ENCODE measurements at regions not wholly inside any gene's neighbourhood (a gene's known extent, or its start where the extent isn't known, plus 50 kb on each side); places are given as distances from the start of the nearest gene placed in this dataset.

DNA sequence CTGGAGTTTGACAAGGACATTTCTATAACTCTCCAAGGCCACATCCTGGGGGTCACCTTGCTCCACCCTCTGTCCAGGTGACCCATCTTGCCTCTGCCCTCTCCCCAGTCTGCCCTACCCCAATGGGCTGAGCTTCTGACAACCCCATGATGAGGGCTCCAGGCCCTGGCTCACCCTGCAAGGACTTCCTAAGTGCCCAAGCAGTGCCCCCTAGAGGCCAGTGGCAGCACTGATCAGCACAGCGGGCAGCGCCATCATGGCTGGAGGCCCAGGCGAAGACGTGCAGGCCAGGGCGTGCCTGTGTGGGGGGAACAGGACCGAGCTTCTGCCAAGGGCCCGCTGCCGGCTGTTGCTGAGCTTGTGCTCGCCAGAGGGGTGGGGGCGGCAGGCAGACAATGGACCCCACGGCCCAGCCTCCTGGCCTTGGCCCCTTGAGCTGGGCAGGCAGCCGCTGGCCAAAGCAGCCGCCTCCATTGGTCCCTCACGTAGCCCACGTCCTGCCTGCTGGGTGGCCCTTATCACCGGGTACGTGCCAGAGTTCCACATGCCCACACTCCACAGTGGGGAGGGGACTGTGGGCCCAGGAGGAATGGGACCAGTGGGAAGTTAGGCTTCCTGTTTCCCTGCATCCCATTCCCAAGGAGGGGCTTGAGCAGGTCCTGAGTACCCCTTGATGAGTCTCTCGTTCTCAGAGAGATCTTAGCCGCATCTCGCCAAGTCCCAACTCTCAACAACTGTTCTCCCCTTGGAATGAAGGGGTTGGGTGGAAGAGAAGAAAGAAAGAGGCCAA lies 64.3 kb downstream of the MRPL14 start (continued):
- TF ChIP-seq, protein P1, sequence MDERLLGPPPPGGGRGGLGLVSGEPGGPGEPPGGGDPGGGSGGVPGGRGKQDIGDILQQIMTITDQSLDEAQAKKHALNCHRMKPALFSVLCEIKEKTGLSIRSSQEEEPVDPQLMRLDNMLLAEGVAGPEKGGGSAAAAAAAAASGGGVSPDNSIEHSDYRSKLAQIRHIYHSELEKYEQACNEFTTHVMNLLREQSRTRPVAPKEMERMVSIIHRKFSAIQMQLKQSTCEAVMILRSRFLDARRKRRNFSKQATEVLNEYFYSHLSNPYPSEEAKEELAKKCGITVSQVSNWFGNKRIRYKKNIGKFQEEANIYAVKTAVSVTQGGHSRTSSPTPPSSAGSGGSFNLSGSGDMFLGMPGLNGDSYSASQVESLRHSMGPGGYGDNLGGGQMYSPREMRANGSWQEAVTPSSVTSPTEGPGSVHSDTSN (CRISPR knock-in tag; IDR thresholded peaks at IDR 0.05), result no peak
- TF ChIP-seq ZNF788 (CRISPR knock-in tag; IDR thresholded peaks at IDR 0.05; ENCODE audit: borderline replicate concordance), result no peak; the same call in 1 of the 2 replicates
- TF ChIP-seq ZFP82 (CRISPR knock-in tag; IDR thresholded peaks at IDR 0.05; ENCODE audit: borderline replicate concordance), result peak; percentile 41; the same call in 1 of the 2 replicates
- no peak for TF ChIP-seq NFE2 (CRISPR knock-in tag; IDR thresholded peaks at IDR 0.05)
- TF ChIP-seq, protein P2, sequence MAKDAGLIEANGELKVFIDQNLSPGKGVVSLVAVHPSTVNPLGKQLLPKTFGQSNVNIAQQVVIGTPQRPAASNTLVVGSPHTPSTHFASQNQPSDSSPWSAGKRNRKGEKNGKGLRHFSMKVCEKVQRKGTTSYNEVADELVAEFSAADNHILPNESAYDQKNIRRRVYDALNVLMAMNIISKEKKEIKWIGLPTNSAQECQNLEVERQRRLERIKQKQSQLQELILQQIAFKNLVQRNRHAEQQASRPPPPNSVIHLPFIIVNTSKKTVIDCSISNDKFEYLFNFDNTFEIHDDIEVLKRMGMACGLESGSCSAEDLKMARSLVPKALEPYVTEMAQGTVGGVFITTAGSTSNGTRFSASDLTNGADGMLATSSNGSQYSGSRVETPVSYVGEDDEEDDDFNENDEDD (CRISPR knock-in tag; IDR thresholded peaks at IDR 0.05; ENCODE audit: borderline replicate concordance), result peak; percentile 19; the same call in 1 of the 2 replicates
- no peak for TF ChIP-seq KLF6 (CRISPR knock-in tag; IDR thresholded peaks at IDR 0.05)
- no peak for TF ChIP-seq ZMYM2 (CRISPR knock-in tag; IDR thresholded peaks at IDR 0.05)
- TF ChIP-seq ZNF670 (CRISPR knock-in tag; IDR thresholded peaks at IDR 0.05; ENCODE audit: borderline replicate concordance), result peak; percentile 77; the same call in 1 of the 2 replicates
- 0 out of 2 replicates have a peak, but pooled peaks have one; percentile 58 for TF ChIP-seq ZNF616 (CRISPR knock-in tag; IDR thresholded peaks at IDR 0.05; ENCODE audit: low read depth)
- no peak for TF ChIP-seq TOE1 (CRISPR knock-in tag; IDR thresholded peaks at IDR 0.05)
- TF ChIP-seq, protein P3, sequence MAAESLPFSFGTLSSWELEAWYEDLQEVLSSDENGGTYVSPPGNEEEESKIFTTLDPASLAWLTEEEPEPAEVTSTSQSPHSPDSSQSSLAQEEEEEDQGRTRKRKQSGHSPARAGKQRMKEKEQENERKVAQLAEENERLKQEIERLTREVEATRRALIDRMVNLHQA (CRISPR knock-in tag; IDR thresholded peaks at IDR 0.05), result no peak
- no peak for TF ChIP-seq ZNF354B (CRISPR knock-in tag; IDR thresholded peaks at IDR 0.05)
- TF ChIP-seq RFX1 (IDR thresholded peaks at IDR 0.05), result no peak
- TF ChIP-seq AGO2 (optimal IDR thresholded peaks at IDR 0.05; ENCODE audit: low read depth, low read length), result no peak
- no peak for TF ChIP-seq MIER3 (CRISPR knock-in tag; IDR thresholded peaks at IDR 0.05; ENCODE audit: borderline replicate concordance)
- TF ChIP-seq, protein P4, sequence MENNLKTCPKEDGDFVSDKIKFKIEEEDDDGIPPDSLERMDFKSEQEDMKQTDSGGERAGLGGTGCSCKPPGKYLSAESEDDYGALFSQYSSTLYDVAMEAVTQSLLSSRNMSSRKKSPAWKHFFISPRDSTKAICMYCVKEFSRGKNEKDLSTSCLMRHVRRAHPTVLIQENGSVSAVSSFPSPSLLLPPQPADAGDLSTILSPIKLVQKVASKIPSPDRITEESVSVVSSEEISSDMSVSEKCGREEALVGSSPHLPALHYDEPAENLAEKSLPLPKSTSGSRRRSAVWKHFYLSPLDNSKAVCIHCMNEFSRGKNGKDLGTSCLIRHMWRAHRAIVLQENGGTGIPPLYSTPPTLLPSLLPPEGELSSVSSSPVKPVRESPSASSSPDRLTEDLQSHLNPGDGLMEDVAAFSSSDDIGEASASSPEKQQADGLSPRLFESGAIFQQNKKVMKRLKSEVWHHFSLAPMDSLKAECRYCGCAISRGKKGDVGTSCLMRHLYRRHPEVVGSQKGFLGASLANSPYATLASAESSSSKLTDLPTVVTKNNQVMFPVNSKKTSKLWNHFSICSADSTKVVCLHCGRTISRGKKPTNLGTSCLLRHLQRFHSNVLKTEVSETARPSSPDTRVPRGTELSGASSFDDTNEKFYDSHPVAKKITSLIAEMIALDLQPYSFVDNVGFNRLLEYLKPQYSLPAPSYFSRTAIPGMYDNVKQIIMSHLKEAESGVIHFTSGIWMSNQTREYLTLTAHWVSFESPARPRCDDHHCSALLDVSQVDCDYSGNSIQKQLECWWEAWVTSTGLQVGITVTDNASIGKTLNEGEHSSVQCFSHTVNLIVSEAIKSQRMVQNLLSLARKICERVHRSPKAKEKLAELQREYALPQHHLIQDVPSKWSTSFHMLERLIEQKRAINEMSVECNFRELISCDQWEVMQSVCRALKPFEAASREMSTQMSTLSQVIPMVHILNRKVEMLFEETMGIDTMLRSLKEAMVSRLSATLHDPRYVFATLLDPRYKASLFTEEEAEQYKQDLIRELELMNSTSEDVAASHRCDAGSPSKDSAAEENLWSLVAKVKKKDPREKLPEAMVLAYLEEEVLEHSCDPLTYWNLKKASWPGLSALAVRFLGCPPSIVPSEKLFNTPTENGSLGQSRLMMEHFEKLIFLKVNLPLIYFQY (CRISPR knock-in tag; IDR thresholded peaks at IDR 0.05; ENCODE audit: borderline replicate concordance), result no peak
- TF ChIP-seq POLR2AphosphoS5 (IDR thresholded peaks at IDR 0.05; ENCODE audit: low read depth, low read length), result no peak; the same call in 1 of the 2 replicates
- TF ChIP-seq GATA4 (IDR thresholded peaks at IDR 0.05; ENCODE audit: borderline replicate concordance, low read depth), result peak; percentile 82; the same call in 1 of the 2 replicates
- peak; percentile 87 for TF ChIP-seq HOXA3 (CRISPR knock-in tag; IDR thresholded peaks at IDR 0.05)
- TF ChIP-seq CREB1 (IDR thresholded peaks at IDR 0.05), result no peak
- TF ChIP-seq CREB1 (CRISPR knock-in tag; IDR thresholded peaks at IDR 0.05), result no peak
- TF ChIP-seq, protein P5, sequence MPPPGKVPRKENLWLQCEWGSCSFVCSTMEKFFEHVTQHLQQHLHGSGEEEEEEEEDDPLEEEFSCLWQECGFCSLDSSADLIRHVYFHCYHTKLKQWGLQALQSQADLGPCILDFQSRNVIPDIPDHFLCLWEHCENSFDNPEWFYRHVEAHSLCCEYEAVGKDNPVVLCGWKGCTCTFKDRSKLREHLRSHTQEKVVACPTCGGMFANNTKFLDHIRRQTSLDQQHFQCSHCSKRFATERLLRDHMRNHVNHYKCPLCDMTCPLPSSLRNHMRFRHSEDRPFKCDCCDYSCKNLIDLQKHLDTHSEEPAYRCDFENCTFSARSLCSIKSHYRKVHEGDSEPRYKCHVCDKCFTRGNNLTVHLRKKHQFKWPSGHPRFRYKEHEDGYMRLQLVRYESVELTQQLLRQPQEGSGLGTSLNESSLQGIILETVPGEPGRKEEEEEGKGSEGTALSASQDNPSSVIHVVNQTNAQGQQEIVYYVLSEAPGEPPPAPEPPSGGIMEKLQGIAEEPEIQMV (CRISPR knock-in tag; IDR thresholded peaks at IDR 0.05; ENCODE audit: low read depth), result no peak
- TF ChIP-seq RXRA (CRISPR knock-in tag; IDR thresholded peaks at IDR 0.05), result peak; percentile 76
- peak; percentile 86; the same call in 1 of the 2 replicates for TF ChIP-seq ZNF713 (CRISPR knock-in tag; IDR thresholded peaks at IDR 0.05)
